T47D (cell line): ENCODE measurements at regions not wholly inside any gene's neighbourhood (a gene's known extent, or its start where the extent isn't known, plus 50 kb on each side); places are given as distances from the start of the nearest gene placed in this dataset.

Experiments used
- DNase-seq, 2 experiments: peaks; one replicate each; pipeline versions ENCODE4 v3.0.0 to v3.0.0-alpha.2; 2011 to 2012; ENCODE audit warnings: low read depth in 1 of 2, low spot score in 1 of 2
- JUND ChIP-seq: IDR thresholded peaks from 2 replicates; pipeline ENCODE4 v1.6.1; 2012; ENCODE audit warnings: low read depth
- in situ Hi-C: cut with HindIII; loops from 2 replicates; pipeline ENCODE4 v1.10.0; 2016; ENCODE audit warnings: low sequenced_read_pairs, low pct_unique_long_range_greater_than_20kb

GRCh38 chr3:118577055-118577777, 457.4 kb downstream of the IGSF11 start:
- no peak for TF ChIP-seq JUND
- no peak for DNase-seq
- in situ Hi-C loops = no loop called here

GRCh38 chr3:118578559-118578958, 456.1 kb downstream of the IGSF11 start:
- no peak for DNase-seq
- in situ Hi-C loops = no loop called here
- no peak for TF ChIP-seq JUND

- no peak for TF ChIP-seq JUND
- in situ Hi-C loops = no loop called here
- DNase-seq = no peak
Observed at GRCh38 chr3:118587037-118587741, 447.5 kb downstream of the IGSF11 start.

- no peak for TF ChIP-seq JUND
- no peak for DNase-seq
- in situ Hi-C loops = no loop called here
Observed at GRCh38 chr3:118587847-118588246, 446.8 kb downstream of the IGSF11 start.

GRCh38 chr3:118593277-118593670, 441.4 kb downstream of the IGSF11 start:
- in situ Hi-C loops = no loop called here

GRCh38 chr3:118597184-118597583, 437.5 kb downstream of the IGSF11 start:
- in situ Hi-C loops = no loop called here
- no peak for DNase-seq
- TF ChIP-seq JUND = no peak

More at GRCh38 chr3:118593277-118593670, 441.4 kb downstream of the IGSF11 start:
- no peak for DNase-seq
- TF ChIP-seq JUND = no peak

GRCh38 chr3:118607915-118608820, 426.5 kb downstream of the IGSF11 start:
- DNase-seq = no peak
- TF ChIP-seq JUND = no peak
- in situ Hi-C loops = no loop called here

- no peak for DNase-seq
- TF ChIP-seq JUND = no peak
- in situ Hi-C loops = no loop called here
Observed at GRCh38 chr3:118618247-118619040, 416.2 kb downstream of the IGSF11 start.

GRCh38 chr3:118626453-118626852, 408.2 kb downstream of the IGSF11 start:
- no peak for DNase-seq
- no peak for TF ChIP-seq JUND
- in situ Hi-C loops = no loop called here

GRCh38 chr3:118628704-118629341, 405.8 kb downstream of the IGSF11 start:
- TF ChIP-seq JUND = no peak
- in situ Hi-C loops = no loop called here
- peak; percentile 53 to 71 for DNase-seq

- in situ Hi-C loops = no loop called here
- TF ChIP-seq JUND = no peak
- no peak for DNase-seq
Observed at GRCh38 chr3:118629821-118630220, 404.8 kb downstream of the IGSF11 start.
